ENCODE measurements at regions not wholly inside any gene's neighbourhood (a gene's known extent, or its start where the extent isn't known, plus 50 kb on each side); places are given as distances from the start of the nearest gene placed in this dataset.

- no peak for TF ChIP-seq POLR2A (IDR thresholded peaks at IDR 0.05)
- TF ChIP-seq CTCF (IDR thresholded peaks at IDR 0.05), result no peak
These were observed 83.1 kb upstream of the CPLX2 start for GRCh38 chr5:175788155-175788787.
